Parathyroid adenoma (tissue), 2 donors: ENCODE measurements at regions not wholly inside any gene's neighbourhood (a gene's known extent, or its start where the extent isn't known, plus 50 kb on each side); places are given as distances from the start of the nearest gene placed in this dataset.

Experiments used
- H2AFZ ChIP-seq: fragments of 300-600 bp; sonication (generic); one replicate; pipeline ENCODE4 v1.7.0; 2017; ENCODE audit warnings: antibody characterized with exemption, mild to moderate bottlenecking
- H3K27ac ChIP-seq: fragments of 300-600 bp; sonication (generic); one replicate; pipeline ENCODE4 v1.7.0; 2017
- H3K27me3 ChIP-seq: fragments of 300-600 bp; sonication (generic); one replicate; pipeline ENCODE4 v1.7.0; 2017; ENCODE audit warnings: low read length; ENCODE audit not compliant: control insufficient read depth, insufficient read depth
- H3K36me3 ChIP-seq: fragments of 300-600 bp; sonication (generic); one replicate; pipeline ENCODE4 v1.7.0; 2017; ENCODE audit warnings: low read length; ENCODE audit not compliant: control insufficient read depth, insufficient read depth
- H3K4me1 ChIP-seq: fragments of 300-600 bp; sonication (generic); one replicate; pipeline ENCODE4 v1.7.0; 2017; ENCODE audit warnings: control low read depth
- H3K4me2 ChIP-seq: fragments of 300-600 bp; sonication (generic); one replicate; pipeline ENCODE4 v1.7.0; 2017; ENCODE audit warnings: low read length
- H3K4me3 ChIP-seq: fragments of 300-600 bp; sonication (generic); one replicate; pipeline ENCODE4 v1.7.0; 2017; ENCODE audit warnings: low read depth, low read length
- H3K79me2 ChIP-seq: fragments of 300-600 bp; sonication (generic); one replicate; pipeline ENCODE4 v1.7.0; 2017; ENCODE audit warnings: control low read depth
- H3K9ac ChIP-seq: fragments of 300-600 bp; sonication (generic); one replicate; pipeline ENCODE4 v1.7.0; 2017; ENCODE audit warnings: mild to moderate bottlenecking
- H3K9me3 ChIP-seq: fragments of 300-600 bp; sonication (generic); one replicate; pipeline ENCODE4 v1.7.0; 2017; ENCODE audit warnings: low read length; ENCODE audit not compliant: control insufficient read depth
- CTCF ChIP-seq: fragments of 300-600 bp; sonication (generic); IDR thresholded peaks from one replicate; pipeline ENCODE4 v1.7.0; 2017; ENCODE audit warnings: antibody characterized with exemption, mild to moderate bottlenecking
- donor health status: primary hyperparathyroidism.

GRCh38 chr18:45175511-45175910 lies 439.8 kb upstream of the SLC14A2 start:
- no peak for TF ChIP-seq CTCF
- H3K4me2 ChIP-seq: no peak overlapping the region
- no peaks in the 10 kb centered on the region for H3K27me3 ChIP-seq
- no peaks in the 10 kb centered on the region for H3K36me3 ChIP-seq
- no peaks in the 10 kb centered on the region for H3K4me1 ChIP-seq
- H3K9ac ChIP-seq: no peak overlapping the region
- no peak overlapping the region for H2AFZ ChIP-seq
- no peaks in the 10 kb centered on the region for H3K9me3 ChIP-seq
- H3K4me3 ChIP-seq: no peak overlapping the region
- H3K79me2 ChIP-seq: no peaks in the 10 kb centered on the region
- H3K27ac ChIP-seq: no peak overlapping the region

- TF ChIP-seq CTCF: no peak
- Histone ChIP-seq H3K36me3 (no peaks in the 10 kb centered on the region), H3K27me3 (no peaks in the 10 kb centered on the region), H3K9ac (no peak overlapping the region), H3K27ac (no peak overlapping the region), H3K4me2 (no peak overlapping the region), H2AFZ (no peak overlapping the region), H3K79me2 (no peaks in the 10 kb centered on the region), H3K4me1 (no peaks in the 10 kb centered on the region), H3K9me3 (no peaks in the 10 kb centered on the region), H3K4me3 (no peak overlapping the region)
These were observed 428.4 kb upstream of the SLC14A2 start for GRCh38 chr18:45186832-45187231.

- no peaks in the 10 kb centered on the region for H3K27me3 ChIP-seq
- H3K36me3 ChIP-seq: no peaks in the 10 kb centered on the region
- H3K9me3 ChIP-seq: no peaks in the 10 kb centered on the region
- no peaks in the 10 kb centered on the region for H3K79me2 ChIP-seq
- no peak overlapping the region for H3K27ac ChIP-seq
- no peak overlapping the region for H3K9ac ChIP-seq
- no peak overlapping the region for H3K4me3 ChIP-seq
- H3K4me2 ChIP-seq: no peak overlapping the region
- no peaks in the 10 kb centered on the region for H3K4me1 ChIP-seq
- no peak overlapping the region for H2AFZ ChIP-seq
- no peak for TF ChIP-seq CTCF
These were observed 423.5 kb upstream of the SLC14A2 start for GRCh38 chr18:45191795-45192194.

- Histone ChIP-seq H3K9ac (no peak overlapping the region), H3K4me3 (no peak overlapping the region), H3K4me1 (no peaks in the 10 kb centered on the region), H3K9me3 (no peaks in the 10 kb centered on the region), H3K27ac (no peak overlapping the region), H3K79me2 (no peaks in the 10 kb centered on the region), H3K36me3 (no peaks in the 10 kb centered on the region), H3K27me3 (no peaks in the 10 kb centered on the region), H2AFZ (no peak overlapping the region), H3K4me2 (no peak overlapping the region)
- no peak for TF ChIP-seq CTCF
These were observed 417.7 kb upstream of the SLC14A2 start for GRCh38 chr18:45197526-45197970.

GRCh38 chr18:45198526-45198925 lies 416.8 kb upstream of the SLC14A2 start:
- Histone ChIP-seq H3K4me1 (no peaks in the 10 kb centered on the region), H3K36me3 (no peaks in the 10 kb centered on the region), H3K4me2 (no peak overlapping the region), H3K79me2 (no peaks in the 10 kb centered on the region), H3K9ac (no peak overlapping the region), H3K27ac (no peak overlapping the region), H3K4me3 (no peak overlapping the region), H3K27me3 (no peaks in the 10 kb centered on the region), H2AFZ (no peak overlapping the region), H3K9me3 (no peaks in the 10 kb centered on the region)
- TF ChIP-seq CTCF: no peak
